OCI-LY7 (cell line): ENCODE measurements at regions not wholly inside any gene's neighbourhood (a gene's known extent, or its start where the extent isn't known, plus 50 kb on each side); places are given as distances from the start of the nearest gene placed in this dataset.

Source experiments
- BruUV-seq: library from RNA; stranded (reverse); fragments of 400-500 nt; replicated peaks from 2 replicates; lab custom pipeline; 2021; lab: Mats Ljungman, UMichigan
- CTCF ChIA-PET: fragments of 300-600 bp; sonication (Branson Sonifier 250); formaldehyde crosslinking; loops from one replicate; lab custom pipeline; 2022; ENCODE audit warnings: antibody characterized with exemption; ENCODE audit not compliant: unreplicated experiment; lab: Charles Lee
- POLR2A ChIA-PET: fragments of 300-600 bp; sonication (Branson Sonifier 250); formaldehyde crosslinking; loops from one replicate; lab custom pipeline; 2022; ENCODE audit warnings: antibody characterized with exemption; lab: Charles Lee
- DNase-seq: peaks from one replicate; pipeline ENCODE4 v3.0.0-alpha.2; 2015; ENCODE audit warnings: low spot score
- H2AFZ ChIP-seq: fragments of 200-600 bp; sonication (generic), shearing (Covaris generic); 2 replicates; pipeline ENCODE4 v1.6.1; 2014; ENCODE audit warnings: mild to moderate bottlenecking, antibody characterized with exemption, low read length, moderate library complexity
- H3K27ac ChIP-seq: fragments of 200-600 bp; sonication (generic); 2 replicates; pipeline ENCODE4 v1.5.1; 2014; ENCODE audit warnings: mixed run types, low read depth, mild to moderate bottlenecking, moderate library complexity, low read length, inconsistent platforms; ENCODE audit not compliant: poor library complexity, severe bottlenecking
- H3K36me3 ChIP-seq: fragments of 200-600 bp; sonication (generic); 2 replicates; pipeline ENCODE4 v1.6.1; 2014; ENCODE audit warnings: mild to moderate bottlenecking, antibody characterized with exemption, low read length, moderate library complexity, mixed read lengths; ENCODE audit not compliant: insufficient read depth
- H3K4me1 ChIP-seq: fragments of 200-600 bp; sonication (generic); 2 replicates; pipeline ENCODE4 v1.5.1; 2014; ENCODE audit warnings: mild to moderate bottlenecking, low read length; ENCODE audit not compliant: insufficient read depth, poor library complexity, severe bottlenecking
- H3K4me2 ChIP-seq: fragments of 200-600 bp; sonication (generic); 2 replicates; pipeline ENCODE4 v1.6.1; 2014; ENCODE audit warnings: mild to moderate bottlenecking, low read length
- H3K4me3 ChIP-seq: fragments of 200-600 bp; sonication (generic); 2 replicates; pipeline ENCODE4 v1.5.1; 2014; ENCODE audit warnings: mild to moderate bottlenecking, low read depth, low read length; ENCODE audit not compliant: poor library complexity, severe bottlenecking
- H3K79me2 ChIP-seq: fragments of 200-600 bp; sonication (generic); 2 replicates; pipeline ENCODE4 v1.6.1; 2016; ENCODE audit warnings: low read depth, mild to moderate bottlenecking, low read length, moderate library complexity, mixed read lengths; ENCODE audit not compliant: insufficient read depth
- H3K9me2 ChIP-seq: fragments of 200-600 bp; sonication (generic); 2 replicates; pipeline ENCODE4 v1.6.1; 2016; ENCODE audit warnings: mild to moderate bottlenecking, low read length, mixed read lengths; ENCODE audit not compliant: insufficient read depth
- H3K9me3 ChIP-seq: fragments of 200-600 bp; sonication (generic); 2 replicates; pipeline ENCODE4 v1.6.1; 2014; ENCODE audit warnings: mild to moderate bottlenecking, mixed run types, low read length, mixed read lengths
- H4K20me1 ChIP-seq: fragments of 200-600 bp; sonication (generic); 2 replicates; pipeline ENCODE4 v1.6.1; 2014; ENCODE audit warnings: mild to moderate bottlenecking, antibody characterized with exemption, low read length, moderate library complexity, mixed read lengths; ENCODE audit not compliant: insufficient read depth
- CTCF ChIP-seq: fragments of 200-600 bp; sonication (generic); conservative IDR thresholded peaks from 2 replicates; pipeline ENCODE4 v1.5.1; 2014; ENCODE audit warnings: mild to moderate bottlenecking, antibody characterized with exemption, low read length, moderate library complexity, mixed read lengths
- EZH2phosphoT487 ChIP-seq: fragments of 200-600 bp; sonication (generic); IDR thresholded peaks from 2 replicates; pipeline ENCODE4 v1.6.1; 2018; ENCODE audit warnings: low read depth, borderline replicate concordance, mild to moderate bottlenecking, mixed run types, antibody characterized with exemption, low read length, moderate library complexity, mixed read lengths
- intact Hi-C: fragments of 100-400 bp; cut with micrococcal nuclease; formaldehyde crosslinking; loops from one replicate; pipeline ENCODE4 v1.10.0; 2022; ENCODE audit not compliant: unreplicated experiment

- no peak for DNase-seq
- Histone ChIP-seq H3K4me1 (no peaks in the 10 kb centered on the region), H3K27ac (no peak overlapping the region), H3K79me2 (no peaks in the 10 kb centered on the region), H3K4me3 (no peak overlapping the region), H3K9me2 (no peaks in the 10 kb centered on the region), H3K36me3 (no peaks in the 10 kb centered on the region), H3K9me3 (peaks cover 16% of the 10 kb centered on the region; the same call in 1 of the 2 replicates), H4K20me1 (no peaks in the 10 kb centered on the region), H3K4me2 (no peak overlapping the region), H2AFZ (no peak overlapping the region)
- intact Hi-C loops, result no loop called here
- ChIA-PET CTCF (no interaction called here), POLR2A (no interaction called here)
- TF ChIP-seq EZH2phosphoT487 (no peak), CTCF (no peak)
- BruUV-seq, result no TSS peak
Observed at GRCh38 chr21:27251752-27252151, 284.9 kb upstream of the ADAMTS5 start.

GRCh38 chr21:27250366-27250765 lies 283.5 kb upstream of the ADAMTS5 start:
- no peaks in the 10 kb centered on the region for H3K79me2 ChIP-seq
- no peaks in the 10 kb centered on the region for H3K36me3 ChIP-seq
- CTCF ChIA-PET, result no interaction called here
- POLR2A ChIA-PET, result no interaction called here
- no peak overlapping the region for H3K4me3 ChIP-seq
- H3K27ac ChIP-seq, result no peak overlapping the region
- DNase-seq, result no peak
- H4K20me1 ChIP-seq, result no peaks in the 10 kb centered on the region
- no peaks in the 10 kb centered on the region for H3K9me2 ChIP-seq
- BruUV-seq, result no TSS peak
- TF ChIP-seq CTCF (no peak), EZH2phosphoT487 (no peak)
- H3K9me3 ChIP-seq, result peaks cover 21% of the 10 kb centered on the region; the same call in 1 of the 2 replicates
- H3K4me1 ChIP-seq, result no peaks in the 10 kb centered on the region
- intact Hi-C loops, result no loop called here
- no peak overlapping the region for H2AFZ ChIP-seq
- H3K4me2 ChIP-seq, result no peak overlapping the region

- DNase-seq, result no peak
- CTCF ChIA-PET, result no interaction called here
Observed at GRCh38 chr21:27248814-27249213, 281.9 kb upstream of the ADAMTS5 start.

More at GRCh38 chr21:27248814-27249213, 281.9 kb upstream of the ADAMTS5 start:
- no peaks in the 10 kb centered on the region for H3K79me2 ChIP-seq
- POLR2A ChIA-PET, result no interaction called here
- peaks cover 18% of the 10 kb centered on the region; the same call in 1 of the 2 replicates for H3K9me3 ChIP-seq
- no peak overlapping the region for H3K27ac ChIP-seq
- H4K20me1 ChIP-seq, result no peaks in the 10 kb centered on the region
- BruUV-seq, result no TSS peak
- no peak overlapping the region for H2AFZ ChIP-seq
- no peaks in the 10 kb centered on the region for H3K9me2 ChIP-seq
- no peak overlapping the region for H3K4me2 ChIP-seq
- no peaks in the 10 kb centered on the region for H3K36me3 ChIP-seq
- no peaks in the 10 kb centered on the region for H3K4me1 ChIP-seq
- H3K4me3 ChIP-seq, result no peak overlapping the region
- intact Hi-C loops, result no loop called here
- TF ChIP-seq EZH2phosphoT487 (no peak), CTCF (no peak)
